GM23338 (cell line): ENCODE measurements at regions not wholly inside any gene's neighbourhood (a gene's known extent, or its start where the extent isn't known, plus 50 kb on each side); places are given as distances from the start of the nearest gene placed in this dataset.

Experiments used
- ATAC-seq: fragments of 200-7000 bp; cut with Tn5 transposase; 3 replicates; pipeline ENCODE4 v1.9.1; 2020
- DNase-seq: peaks from one replicate; pipeline ENCODE4 v3.0.0-alpha.2; 2015; ENCODE audit warnings: low spot score
- H2AFZ ChIP-seq: fragments of 200-600 bp; sonication (generic); 2 replicates; pipeline ENCODE4 v1.8.0; 2016; ENCODE audit warnings: antibody characterized with exemption, mild to moderate bottlenecking, moderate library complexity
- H3F3A ChIP-seq: fragments of 200-600 bp; sonication (generic); replicated peaks from 2 replicates; pipeline ENCODE4 v1.8.0; 2017; ENCODE audit warnings: antibody characterized with exemption, mixed run types, low read depth
- H3K27ac ChIP-seq: fragments of 200-600 bp; sonication (generic); 2 replicates; pipeline ENCODE4 v1.6.1; 2016; ENCODE audit warnings: low read depth
- H3K27me3 ChIP-seq: fragments of 200-600 bp; sonication (generic); 2 replicates; pipeline ENCODE4 v1.8.0; 2016; ENCODE audit warnings: mild to moderate bottlenecking, mixed run types, moderate library complexity; ENCODE audit not compliant: insufficient read depth
- H3K36me3 ChIP-seq: fragments of 200-600 bp; sonication (generic); 2 replicates; pipeline ENCODE4 v1.8.0; 2016; ENCODE audit warnings: mild to moderate bottlenecking; ENCODE audit not compliant: insufficient read depth
- H3K4me1 ChIP-seq: fragments of 200-600 bp; sonication (generic); 2 replicates; pipeline ENCODE4 v1.8.0; 2016; ENCODE audit warnings: mild to moderate bottlenecking, moderate library complexity; ENCODE audit not compliant: insufficient read depth
- H3K4me2 ChIP-seq: fragments of 200-600 bp; sonication (generic); 2 replicates; pipeline ENCODE4 v1.7.1; 2017; ENCODE audit warnings: mixed run types
- H3K4me3 ChIP-seq: fragments of 200-600 bp; sonication (generic); 2 replicates; pipeline ENCODE4 v1.6.1; 2016; ENCODE audit warnings: mixed run types
- H3K79me2 ChIP-seq: fragments of 200-600 bp; sonication (generic); replicated peaks from 2 replicates; pipeline ENCODE4 v1.8.0; 2017; ENCODE audit warnings: mild to moderate bottlenecking; ENCODE audit not compliant: insufficient read depth
- H3K9me2 ChIP-seq: fragments of 200-600 bp; sonication (generic); 2 replicates; pipeline ENCODE4 v1.8.0; 2017; ENCODE audit not compliant: insufficient read depth
- H4K20me1 ChIP-seq: fragments of 200-600 bp; sonication (generic); replicated peaks from 2 replicates; pipeline ENCODE4 v1.8.0; 2017; ENCODE audit warnings: mild to moderate bottlenecking; ENCODE audit not compliant: insufficient read depth
- H3K27ac Mint-ChIP-seq: 2 replicates; pipeline ENCODE4 v1.8.0; 2020; ENCODE audit warnings: inconsistent platforms, mild to moderate bottlenecking, moderate library complexity, mixed read lengths
- H3K27me3 Mint-ChIP-seq: 3 replicates; pipeline ENCODE4 v1.8.0; 2022; ENCODE audit warnings: low read depth, mild to moderate bottlenecking, moderate library complexity, mixed read lengths, inconsistent platforms; ENCODE audit not compliant: insufficient read depth, poor library complexity
- H3K36me3 Mint-ChIP-seq: 3 replicates; pipeline ENCODE4 v1.8.0; 2021; ENCODE audit warnings: low read depth, mild to moderate bottlenecking, inconsistent platforms, moderate library complexity, mixed read lengths
- H3K4me1 Mint-ChIP-seq: 3 replicates; pipeline ENCODE4 v1.8.0; 2020; ENCODE audit warnings: mild to moderate bottlenecking, inconsistent platforms, mixed read lengths
- H3K4me3 Mint-ChIP-seq: 3 replicates; pipeline ENCODE4 v1.8.0; 2021; ENCODE audit warnings: moderate library complexity, mild to moderate bottlenecking, inconsistent platforms, mixed read lengths
- H3K9me3 Mint-ChIP-seq: 3 replicates; pipeline ENCODE4 v1.8.0; 2020; ENCODE audit warnings: moderate library complexity, mild to moderate bottlenecking, inconsistent platforms, mixed read lengths
- CREB1 ChIP-seq: fragments of 250-450 bp; sonication (Bioruptor Pico); IDR thresholded peaks from 2 replicates; pipeline ENCODE4 v1.5.0; 2020; ENCODE audit warnings: low read depth, mild to moderate bottlenecking, moderate library complexity
- CTCF ChIP-seq, 2 experiments: fragments of 200-600 bp in 1 of 2; sonication (generic) in 1 of 2; conservative IDR thresholded peaks; 2 replicates each; pipeline versions ENCODE4 v1.5.1 to v1.6.1; 2016 to 2017; ENCODE audit warnings: antibody characterized with exemption in 2 of 2, low read depth in 2 of 2, mild to moderate bottlenecking in 2 of 2, moderate library complexity in 1 of 2
- EZH2 ChIP-seq: fragments of 200-600 bp; sonication (generic); IDR thresholded peaks from one replicate; pipeline ENCODE4 v1.8.0; 2017; ENCODE audit warnings: antibody characterized with exemption, mild to moderate bottlenecking, low read depth; ENCODE audit not compliant: unreplicated experiment
- EZH2phosphoT487 ChIP-seq: fragments of 200-600 bp; sonication (generic); IDR thresholded peaks from one replicate; pipeline ENCODE4 v1.8.1; 2018; ENCODE audit warnings: antibody characterized with exemption; ENCODE audit not compliant: unreplicated experiment
- REST ChIP-seq: IDR thresholded peaks from one replicate; pipeline ENCODE4 v1.6.1; 2018; ENCODE audit warnings: antibody characterized with exemption; ENCODE audit not compliant: unreplicated experiment
- ZNF114 ChIP-seq: fragments of 250-450 bp; sonication (Bioruptor Pico); IDR thresholded peaks from 2 replicates; pipeline ENCODE4 v1.5.0; 2020; ENCODE audit warnings: mild to moderate bottlenecking, moderate library complexity
- TF ChIP-seq, protein P1 (sequence below): fragments of 250-450 bp; sonication (Bioruptor Pico); IDR thresholded peaks from 2 replicates; pipeline ENCODE4 v1.5.0; 2020; ENCODE audit warnings: mild to moderate bottlenecking, moderate library complexity

- TF ChIP-seq, protein P1, sequence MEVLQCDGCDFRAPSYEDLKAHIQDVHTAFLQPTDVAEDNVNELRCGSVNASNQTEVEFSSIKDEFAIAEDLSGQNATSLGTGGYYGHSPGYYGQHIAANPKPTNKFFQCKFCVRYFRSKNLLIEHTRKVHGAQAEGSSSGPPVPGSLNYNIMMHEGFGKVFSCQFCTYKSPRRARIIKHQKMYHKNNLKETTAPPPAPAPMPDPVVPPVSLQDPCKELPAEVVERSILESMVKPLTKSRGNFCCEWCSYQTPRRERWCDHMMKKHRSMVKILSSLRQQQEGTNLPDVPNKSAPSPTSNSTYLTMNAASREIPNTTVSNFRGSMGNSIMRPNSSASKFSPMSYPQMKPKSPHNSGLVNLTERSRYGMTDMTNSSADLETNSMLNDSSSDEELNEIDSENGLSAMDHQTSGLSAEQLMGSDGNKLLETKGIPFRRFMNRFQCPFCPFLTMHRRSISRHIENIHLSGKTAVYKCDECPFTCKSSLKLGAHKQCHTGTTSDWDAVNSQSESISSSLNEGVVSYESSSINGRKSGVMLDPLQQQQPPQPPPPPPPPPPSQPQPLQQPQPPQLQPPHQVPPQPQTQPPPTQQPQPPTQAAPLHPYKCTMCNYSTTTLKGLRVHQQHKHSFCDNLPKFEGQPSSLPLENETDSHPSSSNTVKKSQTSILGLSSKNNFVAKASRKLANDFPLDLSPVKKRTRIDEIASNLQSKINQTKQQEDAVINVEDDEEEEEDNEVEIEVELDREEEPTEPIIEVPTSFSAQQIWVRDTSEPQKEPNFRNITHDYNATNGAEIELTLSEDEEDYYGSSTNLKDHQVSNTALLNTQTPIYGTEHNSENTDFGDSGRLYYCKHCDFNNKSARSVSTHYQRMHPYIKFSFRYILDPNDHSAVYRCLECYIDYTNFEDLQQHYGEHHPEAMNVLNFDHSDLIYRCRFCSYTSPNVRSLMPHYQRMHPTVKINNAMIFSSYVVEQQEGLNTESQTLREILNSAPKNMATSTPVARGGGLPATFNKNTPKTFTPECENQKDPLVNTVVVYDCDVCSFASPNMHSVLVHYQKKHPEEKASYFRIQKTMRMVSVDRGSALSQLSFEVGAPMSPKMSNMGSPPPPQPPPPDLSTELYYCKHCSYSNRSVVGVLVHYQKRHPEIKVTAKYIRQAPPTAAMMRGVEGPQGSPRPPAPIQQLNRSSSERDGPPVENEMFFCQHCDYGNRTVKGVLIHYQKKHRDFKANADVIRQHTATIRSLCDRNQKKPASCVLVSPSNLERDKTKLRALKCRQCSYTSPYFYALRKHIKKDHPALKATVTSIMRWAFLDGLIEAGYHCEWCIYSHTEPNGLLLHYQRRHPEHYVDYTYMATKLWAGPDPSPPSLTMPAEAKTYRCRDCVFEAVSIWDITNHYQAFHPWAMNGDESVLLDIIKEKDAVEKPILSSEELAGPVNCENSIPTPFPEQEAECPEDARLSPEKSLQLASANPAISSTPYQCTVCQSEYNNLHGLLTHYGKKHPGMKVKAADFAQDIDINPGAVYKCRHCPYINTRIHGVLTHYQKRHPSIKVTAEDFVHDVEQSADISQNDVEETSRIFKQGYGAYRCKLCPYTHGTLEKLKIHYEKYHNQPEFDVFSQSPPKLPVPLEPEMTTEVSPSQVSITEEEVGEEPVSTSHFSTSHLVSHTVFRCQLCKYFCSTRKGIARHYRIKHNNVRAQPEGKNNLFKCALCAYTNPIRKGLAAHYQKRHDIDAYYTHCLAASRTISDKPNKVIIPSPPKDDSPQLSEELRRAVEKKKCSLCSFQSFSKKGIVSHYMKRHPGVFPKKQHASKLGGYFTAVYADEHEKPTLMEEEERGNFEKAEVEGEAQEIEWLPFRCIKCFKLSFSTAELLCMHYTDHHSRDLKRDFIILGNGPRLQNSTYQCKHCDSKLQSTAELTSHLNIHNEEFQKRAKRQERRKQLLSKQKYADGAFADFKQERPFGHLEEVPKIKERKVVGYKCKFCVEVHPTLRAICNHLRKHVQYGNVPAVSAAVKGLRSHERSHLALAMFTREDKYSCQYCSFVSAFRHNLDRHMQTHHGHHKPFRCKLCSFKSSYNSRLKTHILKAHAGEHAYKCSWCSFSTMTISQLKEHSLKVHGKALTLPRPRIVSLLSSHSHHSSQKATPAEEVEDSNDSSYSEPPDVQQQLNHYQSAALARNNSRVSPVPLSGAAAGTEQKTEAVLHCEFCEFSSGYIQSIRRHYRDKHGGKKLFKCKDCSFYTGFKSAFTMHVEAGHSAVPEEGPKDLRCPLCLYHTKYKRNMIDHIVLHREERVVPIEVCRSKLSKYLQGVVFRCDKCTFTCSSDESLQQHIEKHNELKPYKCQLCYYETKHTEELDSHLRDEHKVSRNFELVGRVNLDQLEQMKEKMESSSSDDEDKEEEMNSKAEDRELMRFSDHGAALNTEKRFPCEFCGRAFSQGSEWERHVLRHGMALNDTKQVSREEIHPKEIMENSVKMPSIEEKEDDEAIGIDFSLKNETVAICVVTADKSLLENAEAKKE: no peak
Observed at GRCh38 chr6:166851911-166852310, 104.4 kb downstream of the RNASET2 start (continued).

DNA sequence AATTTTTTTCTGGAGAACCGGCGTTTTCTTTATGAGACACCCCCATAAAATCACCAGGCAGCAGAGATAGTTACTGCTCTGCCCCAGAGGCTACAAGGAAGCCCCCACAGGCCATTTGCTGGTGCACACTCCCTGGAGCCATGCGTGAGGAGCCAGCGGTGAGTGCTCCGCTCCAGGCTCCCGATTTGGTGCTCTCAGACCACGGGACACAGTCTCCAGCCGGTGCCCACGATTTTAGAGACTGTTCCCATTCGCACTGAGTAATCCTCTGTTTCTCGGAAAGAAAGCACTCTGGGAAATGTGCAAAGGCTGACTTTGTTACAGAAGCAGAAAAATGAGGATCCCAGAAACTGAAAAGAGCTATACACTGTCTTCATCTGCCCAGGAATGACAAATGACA, 104.9 kb downstream of the RNASET2 start:
- no peak for ATAC-seq
- H3K9me3 Mint-ChIP-seq: no peaks in the 10 kb centered on the region
- H3K27ac ChIP-seq: no peak overlapping the region
- TF ChIP-seq EZH2phosphoT487 (no peak), REST (no peak), CREB1 (CRISPR knock-in tag) (no peak), EZH2 (no peak), CTCF (conservative IDR thresholded peaks at IDR 0.05; ENCODE audit: low read depth in 2 of 2) (no peak), ZNF114 (CRISPR knock-in tag) (no peak)

More for the DNA sequence above, 104.9 kb downstream of the RNASET2 start:
- no peaks in the 10 kb centered on the region; the same call in 1 of the 2 replicates for H4K20me1 ChIP-seq
- H3K27me3 Mint-ChIP-seq: no peaks in the 10 kb centered on the region
- no peaks in the 10 kb centered on the region for H3F3A ChIP-seq
- H3K4me1 Mint-ChIP-seq: no peaks in the 10 kb centered on the region; the same call in 2 of the 3 replicates
- no peak overlapping the region for H3K27ac Mint-ChIP-seq
- H3K36me3 ChIP-seq: no peaks in the 10 kb centered on the region; the same call in 1 of the 2 replicates
- no peak overlapping the region for H3K4me2 ChIP-seq
- H2AFZ ChIP-seq: no peak overlapping the region
- no peaks in the 10 kb centered on the region for H3K27me3 ChIP-seq
- 0 out of 2 replicates have a peak, but pooled peaks cover 5% of the 10 kb centered on the region for H3K79me2 ChIP-seq
- no peaks in the 10 kb centered on the region for H3K36me3 Mint-ChIP-seq
- no peak overlapping the region for H3K4me3 Mint-ChIP-seq
- no peaks in the 10 kb centered on the region for H3K9me2 ChIP-seq
- no peak for DNase-seq
- H3K4me3 ChIP-seq: no peak overlapping the region
- H3K4me1 ChIP-seq: no peaks in the 10 kb centered on the region; the same call in 1 of the 2 replicates
